ENCODE measurements at regions not wholly inside any gene's neighbourhood (a gene's known extent, or its start where the extent isn't known, plus 50 kb on each side); places are given as distances from the start of the nearest gene placed in this dataset.
A peak's percentile ranks its signal among the peaks of the same experiment; 100 is the strongest.

- no peaks in the 10 kb centered on the region for H3K27me3 Mint-ChIP-seq (ENCODE audit: low read depth)
- no peaks in the 10 kb centered on the region for H3K36me3 Mint-ChIP-seq (ENCODE audit: low read depth)
- peaks cover 44% of the 10 kb centered on the region for H3K4me1 Mint-ChIP-seq
- peak overlapping the region in 2 of 3 experiments; percentile 51 to 57 for H3K27ac Mint-ChIP-seq
- TF ChIP-seq CTCF (IDR thresholded peaks at IDR 0.05; ENCODE audit: unreplicated experiment in 3 of 3): no peak
- no peaks in the 10 kb centered on the region for H3K9me3 Mint-ChIP-seq
- H3K4me3 Mint-ChIP-seq: no peak overlapping the region
Observed at GRCh38 chr11:130641876-130642275, 193.4 kb downstream of the ADAMTS15 start.

- H3K4me1 Mint-ChIP-seq: peaks cover 35% of the 10 kb centered on the region
- no peaks in the 10 kb centered on the region for H3K9me3 Mint-ChIP-seq
- no peak overlapping the region for H3K4me3 Mint-ChIP-seq
- peak overlapping the region in 2 of 3 experiments; percentile 51 to 57 for H3K27ac Mint-ChIP-seq
- H3K36me3 Mint-ChIP-seq (ENCODE audit: low read depth): no peaks in the 10 kb centered on the region
- no peaks in the 10 kb centered on the region for H3K27me3 Mint-ChIP-seq (ENCODE audit: low read depth)
- TF ChIP-seq CTCF (IDR thresholded peaks at IDR 0.05; ENCODE audit: unreplicated experiment in 3 of 3): no peak
Observed at GRCh38 chr11:130642994-130643393, 194.5 kb downstream of the ADAMTS15 start.

- TF ChIP-seq CTCF (IDR thresholded peaks at IDR 0.05; ENCODE audit: unreplicated experiment in 3 of 3): no peak
- no peak overlapping the region for H3K4me3 Mint-ChIP-seq
- no peak overlapping the region for H3K27ac Mint-ChIP-seq
- peaks cover 30% of the 10 kb centered on the region for H3K4me1 Mint-ChIP-seq
- H3K27me3 Mint-ChIP-seq (ENCODE audit: low read depth): no peaks in the 10 kb centered on the region
- H3K36me3 Mint-ChIP-seq (ENCODE audit: low read depth): no peaks in the 10 kb centered on the region
- no peaks in the 10 kb centered on the region for H3K9me3 Mint-ChIP-seq
Observed at GRCh38 chr11:130644187-130644586, 195.7 kb downstream of the ADAMTS15 start.

- TF ChIP-seq CTCF (IDR thresholded peaks at IDR 0.05; ENCODE audit: unreplicated experiment in 3 of 3): no peak
- Mint-ChIP-seq H3K27me3 (ENCODE audit: low read depth) (peaks cover 3% of the 10 kb centered on the region), H3K27ac (no peak overlapping the region), H3K36me3 (ENCODE audit: low read depth) (no peaks in the 10 kb centered on the region), H3K4me1 (peaks cover 21% of the 10 kb centered on the region), H3K9me3 (no peaks in the 10 kb centered on the region), H3K4me3 (no peak overlapping the region)
Observed at GRCh38 chr11:130645164-130645842, 196.9 kb downstream of the ADAMTS15 start.

- H3K4me3 Mint-ChIP-seq: no peak overlapping the region
- H3K4me1 Mint-ChIP-seq: peaks cover 23% of the 10 kb centered on the region
- TF ChIP-seq CTCF (IDR thresholded peaks at IDR 0.05; ENCODE audit: unreplicated experiment in 3 of 3): no peak
- no peaks in the 10 kb centered on the region for H3K9me3 Mint-ChIP-seq
- H3K27ac Mint-ChIP-seq: no peak overlapping the region
- H3K27me3 Mint-ChIP-seq (ENCODE audit: low read depth): peaks cover 3% of the 10 kb centered on the region
- no peaks in the 10 kb centered on the region for H3K36me3 Mint-ChIP-seq (ENCODE audit: low read depth)
Observed at GRCh38 chr11:130645843-130646197, 197.4 kb downstream of the ADAMTS15 start.

- Mint-ChIP-seq H3K4me3 (no peak overlapping the region), H3K27ac (no peak overlapping the region), H3K9me3 (no peaks in the 10 kb centered on the region), H3K36me3 (ENCODE audit: low read depth) (no peaks in the 10 kb centered on the region), H3K4me1 (peaks cover 27% of the 10 kb centered on the region), H3K27me3 (ENCODE audit: low read depth) (peaks cover 3% of the 10 kb centered on the region)
- TF ChIP-seq CTCF (IDR thresholded peaks at IDR 0.05; ENCODE audit: unreplicated experiment in 3 of 3): no peak
Observed at GRCh38 chr11:130646881-130647280, 198.4 kb downstream of the ADAMTS15 start.
